H9 (cell line): ENCODE measurements at regions not wholly inside any gene's neighbourhood (a gene's known extent, or its start where the extent isn't known, plus 50 kb on each side); places are given as distances from the start of the nearest gene placed in this dataset.
A peak's percentile ranks its signal among the peaks of the same experiment; 100 is the strongest.

Experiments
- DNase-seq: peaks from one replicate; pipeline ENCODE4 v3.0.0-alpha.2; 2017
- H2AFZ ChIP-seq: one replicate; pipeline ENCODE4 v1.6.1; 2013; ENCODE audit warnings: mild to moderate bottlenecking, low read length, control low read depth, moderate library complexity
- H2AK5ac ChIP-seq: 2 replicates; pipeline ENCODE4 v1.6.1; 2013; ENCODE audit warnings: low read length, control low read depth, mixed read lengths; ENCODE audit not compliant: insufficient read length
- H2BK120ac ChIP-seq: one replicate; pipeline ENCODE4 v1.6.1; 2013; ENCODE audit warnings: low read depth, mild to moderate bottlenecking, low read length, control low read depth, inconsistent platforms; ENCODE audit not compliant: poor library complexity, severe bottlenecking
- H2BK12ac ChIP-seq: 2 replicates; pipeline ENCODE4 v1.6.1; 2013; ENCODE audit warnings: low read length, control low read depth, mixed read lengths, low read depth; ENCODE audit not compliant: insufficient read length
- H2BK15ac ChIP-seq: 2 replicates; pipeline ENCODE4 v1.6.1; 2013; ENCODE audit warnings: low read depth, low read length, control low read depth
- H2BK20ac ChIP-seq: one replicate; pipeline ENCODE4 v1.6.1; 2013; ENCODE audit warnings: low read depth, mild to moderate bottlenecking, low read length, control low read depth, inconsistent platforms; ENCODE audit not compliant: poor library complexity, severe bottlenecking
- H2BK5ac ChIP-seq: 2 replicates; pipeline ENCODE4 v1.6.1; 2013; ENCODE audit warnings: low read length, control low read depth, mixed read lengths; ENCODE audit not compliant: insufficient read length
- H3K14ac ChIP-seq: 2 replicates; pipeline ENCODE4 v1.6.1; 2013; ENCODE audit warnings: low read length, control low read depth; ENCODE audit not compliant: insufficient read depth
- H3K18ac ChIP-seq: 2 replicates; pipeline ENCODE4 v1.6.1; 2013; ENCODE audit warnings: low read depth, mild to moderate bottlenecking, mixed read lengths, low read length, control low read depth; ENCODE audit not compliant: insufficient read length
- H3K23ac ChIP-seq: 2 replicates; pipeline ENCODE4 v1.6.1; 2013; ENCODE audit warnings: low read length, control low read depth, mixed read lengths, low read depth; ENCODE audit not compliant: insufficient read length
- H3K23me2 ChIP-seq: 2 replicates; pipeline ENCODE4 v1.6.1; 2013; ENCODE audit warnings: low read depth, mild to moderate bottlenecking, mixed read lengths, low read length, control low read depth; ENCODE audit not compliant: insufficient read length, poor library complexity, severe bottlenecking
- H3K27ac ChIP-seq: 2 replicates; pipeline ENCODE4 v1.5.1; 2013; ENCODE audit warnings: low read length, control low read depth, mixed read lengths, low read depth; ENCODE audit not compliant: insufficient read length
- H3K27me3 ChIP-seq: 2 replicates; pipeline ENCODE4 v1.6.1; 2013; ENCODE audit warnings: low read length, control low read depth, inconsistent platforms; ENCODE audit not compliant: insufficient read depth
- H3K4ac ChIP-seq: 2 replicates; pipeline ENCODE4 v1.6.1; 2013; ENCODE audit warnings: low read depth, mild to moderate bottlenecking, control low read depth, inconsistent platforms, low read length, moderate library complexity
- H3K4me1 ChIP-seq: 2 replicates; pipeline ENCODE4 v1.6.1; 2013; ENCODE audit warnings: low read length, control low read depth, inconsistent platforms; ENCODE audit not compliant: insufficient read depth
- H3K4me2 ChIP-seq: 2 replicates; pipeline ENCODE4 v1.6.1; 2013; ENCODE audit warnings: low read length, control low read depth, mixed read lengths; ENCODE audit not compliant: insufficient read length, insufficient read depth
- H3K56ac ChIP-seq: 2 replicates; pipeline ENCODE4 v1.6.1; 2013; ENCODE audit warnings: low read depth, mild to moderate bottlenecking, mixed read lengths, low read length, control low read depth; ENCODE audit not compliant: insufficient read length
- H3K79me1 ChIP-seq: 2 replicates; pipeline ENCODE4 v1.6.1; 2013; ENCODE audit warnings: low read depth, mild to moderate bottlenecking, moderate library complexity, low read length, control low read depth, inconsistent platforms; ENCODE audit not compliant: insufficient read depth, poor library complexity, severe bottlenecking
- H3K79me2 ChIP-seq: 2 replicates; pipeline ENCODE4 v1.6.1; 2013; ENCODE audit warnings: low read length, control low read depth, inconsistent platforms; ENCODE audit not compliant: insufficient read depth
- H3K9ac ChIP-seq: 2 replicates; pipeline ENCODE4 v1.6.1; 2013; ENCODE audit warnings: low read length, control low read depth, mixed read lengths; ENCODE audit not compliant: insufficient read length; ENCODE audit errors: extremely low read depth
- H3K9me3 ChIP-seq: one replicate; pipeline ENCODE4 v1.6.1; 2013; ENCODE audit warnings: low read depth, low read length, inconsistent platforms; ENCODE audit not compliant: control insufficient read depth
- H3T11ph ChIP-seq: one replicate; pipeline ENCODE4 v1.6.1; 2013; ENCODE audit warnings: mild to moderate bottlenecking, low read length, control low read depth, inconsistent platforms
- H4K20me1 ChIP-seq: one replicate; pipeline ENCODE4 v1.6.1; 2013; ENCODE audit not compliant: control insufficient read depth, insufficient read length, insufficient read depth
- H4K5ac ChIP-seq: 2 replicates; pipeline ENCODE4 v1.6.1; 2013; ENCODE audit warnings: low read depth, mild to moderate bottlenecking, mixed read lengths, low read length, control low read depth; ENCODE audit not compliant: insufficient read length
- H4K8ac ChIP-seq: replicated peaks from 2 replicates; pipeline ENCODE4 v1.6.1; 2013; ENCODE audit warnings: low read length, control low read depth, mixed read lengths, low read depth; ENCODE audit not compliant: insufficient read length
- H4K91ac ChIP-seq: 2 replicates; pipeline ENCODE4 v1.6.1; 2013; ENCODE audit warnings: low read depth, mild to moderate bottlenecking, moderate library complexity, mixed read lengths, low read length, control low read depth; ENCODE audit not compliant: insufficient read length
- H3K27ac Mint-ChIP-seq, 3 experiments: 2 replicates in 2 of 3; 3 replicates in 1 of 3; pipeline ENCODE4 v1.8.0; 2020 to 2021; ENCODE audit warnings: mixed read lengths in 3 of 3, mild to moderate bottlenecking in 1 of 3, moderate library complexity in 1 of 3
- H3K27me3 Mint-ChIP-seq: 2 replicates; pipeline ENCODE4 v1.8.0; 2021; ENCODE audit warnings: low read depth, mild to moderate bottlenecking, moderate library complexity, mixed read lengths
- H3K36me3 Mint-ChIP-seq, 3 experiments: 2 replicates in 2 of 3; 3 replicates in 1 of 3; pipeline ENCODE4 v1.8.0; 2020 to 2021; ENCODE audit warnings: low read depth in 3 of 3, mixed read lengths in 3 of 3; ENCODE audit not compliant: insufficient read depth in 1 of 3
- H3K4me1 Mint-ChIP-seq, 2 experiments: 2 replicates each; pipeline ENCODE4 v1.8.0; 2020; ENCODE audit warnings: mixed read lengths in 2 of 2
- H3K4me3 Mint-ChIP-seq, 2 experiments: 2 replicates in 1 of 2; 3 replicates in 1 of 2; pipeline ENCODE4 v1.8.0; 2020 to 2021; ENCODE audit warnings: mild to moderate bottlenecking in 2 of 2, mixed read lengths in 2 of 2, moderate library complexity in 1 of 2
- H3K9me3 Mint-ChIP-seq, 2 experiments: 2 replicates in 1 of 2; 3 replicates in 1 of 2; pipeline ENCODE4 v1.8.0; 2020; ENCODE audit warnings: mild to moderate bottlenecking in 2 of 2, mixed read lengths in 2 of 2, moderate library complexity in 1 of 2
- WGBS: extraction: QIAGEN DNeasy Blood & Tissue Kit; methylation state at CpG from one replicate; pipeline ENCODE4 v1.1.7; 2013; ENCODE audit warnings: missing lambda C conversion rate, low lambda C conversion rate, mixed read lengths; ENCODE audit not compliant: insufficient read length; ENCODE audit errors: extremely low coverage; 5-methylcytosine and 5-hydroxymethylcytosine counted together
- TF ChIP-seq, protein P1 (sequence below): fragments of 200-600 bp; sonication (generic); conservative IDR thresholded peaks from 3 replicates; pipeline ENCODE4 v1.8.0; 2021; ENCODE audit warnings: antibody characterized with exemption, mild to moderate bottlenecking

DNA sequence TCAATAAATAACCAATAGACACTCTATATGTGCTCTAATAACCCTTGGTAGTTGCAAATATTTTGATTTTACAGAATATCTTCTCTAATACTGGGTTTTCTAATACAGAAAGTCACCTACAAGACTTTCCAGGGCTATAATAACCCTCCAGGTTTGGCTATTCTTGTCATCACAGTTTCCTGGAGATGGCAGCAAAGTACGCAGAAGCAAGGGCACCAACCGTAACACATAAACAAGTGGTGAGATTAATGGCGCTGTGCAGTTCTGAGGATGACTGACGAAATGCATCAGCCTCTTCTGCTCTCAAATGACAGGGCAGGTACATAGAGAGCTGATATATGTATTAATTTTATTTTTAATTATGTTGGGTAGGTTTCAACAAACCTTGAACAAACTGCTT is 122.4 kb downstream of the C4orf33 start:
- no peak overlapping the region for H3K4me2 ChIP-seq
- H3K27ac ChIP-seq = no peak overlapping the region
- TF ChIP-seq, protein P1, sequence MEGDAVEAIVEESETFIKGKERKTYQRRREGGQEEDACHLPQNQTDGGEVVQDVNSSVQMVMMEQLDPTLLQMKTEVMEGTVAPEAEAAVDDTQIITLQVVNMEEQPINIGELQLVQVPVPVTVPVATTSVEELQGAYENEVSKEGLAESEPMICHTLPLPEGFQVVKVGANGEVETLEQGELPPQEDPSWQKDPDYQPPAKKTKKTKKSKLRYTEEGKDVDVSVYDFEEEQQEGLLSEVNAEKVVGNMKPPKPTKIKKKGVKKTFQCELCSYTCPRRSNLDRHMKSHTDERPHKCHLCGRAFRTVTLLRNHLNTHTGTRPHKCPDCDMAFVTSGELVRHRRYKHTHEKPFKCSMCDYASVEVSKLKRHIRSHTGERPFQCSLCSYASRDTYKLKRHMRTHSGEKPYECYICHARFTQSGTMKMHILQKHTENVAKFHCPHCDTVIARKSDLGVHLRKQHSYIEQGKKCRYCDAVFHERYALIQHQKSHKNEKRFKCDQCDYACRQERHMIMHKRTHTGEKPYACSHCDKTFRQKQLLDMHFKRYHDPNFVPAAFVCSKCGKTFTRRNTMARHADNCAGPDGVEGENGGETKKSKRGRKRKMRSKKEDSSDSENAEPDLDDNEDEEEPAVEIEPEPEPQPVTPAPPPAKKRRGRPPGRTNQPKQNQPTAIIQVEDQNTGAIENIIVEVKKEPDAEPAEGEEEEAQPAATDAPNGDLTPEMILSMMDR = peak; percentile 56
- no peak overlapping the region for H4K5ac ChIP-seq
- no CpG with 5 or more reads among the region's 4 CpGs for WGBS
- no peak overlapping the region for H3K56ac ChIP-seq
- H3K27ac Mint-ChIP-seq = no peak overlapping the region
- H3K18ac ChIP-seq = no peak overlapping the region
- H2AK5ac ChIP-seq = no peak overlapping the region
- H2AFZ ChIP-seq = no peak overlapping the region
- no peaks in the 10 kb centered on the region for H3K9me3 ChIP-seq
- H2BK15ac ChIP-seq = no peak overlapping the region
- H3K27me3 Mint-ChIP-seq = no peaks in the 10 kb centered on the region
- H3K23ac ChIP-seq = no peak overlapping the region
- H3K9me3 Mint-ChIP-seq = no peaks in the 10 kb centered on the region
- no peaks in the 10 kb centered on the region for H4K20me1 ChIP-seq
- no peaks in the 10 kb centered on the region for H3K4me1 Mint-ChIP-seq
- H2BK20ac ChIP-seq = no peak overlapping the region
- no peaks in the 10 kb centered on the region for H3K36me3 Mint-ChIP-seq
- DNase-seq = no peak
- H4K91ac ChIP-seq = no peak overlapping the region
- no peak overlapping the region for H3K14ac ChIP-seq
- no peak overlapping the region for H2BK12ac ChIP-seq
- no peaks in the 10 kb centered on the region for H3K27me3 ChIP-seq
- no peak overlapping the region for H3T11ph ChIP-seq
- H3K23me2 ChIP-seq = no peaks in the 10 kb centered on the region
- H3K79me1 ChIP-seq = no peaks in the 10 kb centered on the region
- H3K4me1 ChIP-seq = no peaks in the 10 kb centered on the region
- no peak overlapping the region for H4K8ac ChIP-seq
- H3K79me2 ChIP-seq = no peaks in the 10 kb centered on the region
- no peak overlapping the region for H2BK120ac ChIP-seq
- no peak overlapping the region for H3K4ac ChIP-seq
- H3K9ac ChIP-seq = no peak overlapping the region
- no peak overlapping the region for H2BK5ac ChIP-seq
- no peak overlapping the region for H3K4me3 Mint-ChIP-seq
